ENCODE measurements at regions not wholly inside any gene's neighbourhood (a gene's known extent, or its start where the extent isn't known, plus 50 kb on each side); places are given as distances from the start of the nearest gene placed in this dataset.

DNA sequence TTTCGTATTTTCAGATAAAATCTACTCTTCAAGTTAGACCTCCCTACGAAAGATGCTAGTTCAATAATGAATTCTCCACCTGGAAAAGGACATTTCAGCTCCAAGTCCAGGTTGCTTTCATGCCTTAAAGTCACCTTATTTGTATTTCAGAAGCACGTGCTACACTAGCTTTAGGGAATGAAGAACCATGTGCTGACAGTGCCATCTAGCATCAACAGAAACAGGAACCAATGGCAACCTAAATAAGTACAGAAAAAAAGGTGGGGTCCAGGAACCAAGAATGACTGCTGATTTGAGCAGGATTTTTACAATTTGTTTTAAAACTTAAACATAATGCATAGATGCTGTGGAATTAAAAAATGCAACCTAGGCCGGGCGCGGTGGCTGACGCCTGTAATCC, 77.6 kb upstream of the SNRPN start:
- ATAC-seq (no peak), DNase-seq (ENCODE audit: low spot score in 2 of 2) (no peak)
- H3K27ac Mint-ChIP-seq: no peak overlapping the region
- H3K36me3 Mint-ChIP-seq: peaks cover 23 to 30% of the 10 kb centered on the region in 2 donors
- peaks cover 28 to 29% of the 10 kb centered on the region in 2 donors for H3K9me3 Mint-ChIP-seq

DNA sequence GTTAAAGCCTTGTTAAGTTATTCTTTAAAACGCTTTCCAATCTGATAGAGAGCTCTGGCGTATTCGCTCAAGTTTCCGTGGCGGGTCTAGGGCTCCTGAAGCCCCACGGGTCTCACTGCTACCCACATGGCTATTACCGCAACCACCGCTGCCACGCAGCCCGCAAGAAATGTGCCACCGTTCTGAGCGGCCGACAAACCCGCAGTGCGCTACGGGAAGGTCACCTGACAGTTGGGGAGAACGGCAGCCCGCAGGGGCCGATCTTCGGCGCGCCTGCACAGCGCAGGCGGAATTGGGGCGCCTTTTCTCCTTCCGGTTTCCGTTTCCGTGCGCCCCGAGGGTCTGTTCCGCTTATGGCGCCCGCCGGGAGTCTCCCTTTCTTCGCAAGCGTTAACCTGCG, 76.6 kb upstream of the SNRPN start:
- ATAC-seq: no peak
- DNase-seq (ENCODE audit: low spot score in 2 of 2): no peak
- peaks cover 23 to 26% of the 10 kb centered on the region in 2 donors for H3K36me3 Mint-ChIP-seq
- peaks cover 24 to 25% of the 10 kb centered on the region in 2 donors for H3K9me3 Mint-ChIP-seq
- H3K27ac Mint-ChIP-seq: no peak overlapping the region

DNA sequence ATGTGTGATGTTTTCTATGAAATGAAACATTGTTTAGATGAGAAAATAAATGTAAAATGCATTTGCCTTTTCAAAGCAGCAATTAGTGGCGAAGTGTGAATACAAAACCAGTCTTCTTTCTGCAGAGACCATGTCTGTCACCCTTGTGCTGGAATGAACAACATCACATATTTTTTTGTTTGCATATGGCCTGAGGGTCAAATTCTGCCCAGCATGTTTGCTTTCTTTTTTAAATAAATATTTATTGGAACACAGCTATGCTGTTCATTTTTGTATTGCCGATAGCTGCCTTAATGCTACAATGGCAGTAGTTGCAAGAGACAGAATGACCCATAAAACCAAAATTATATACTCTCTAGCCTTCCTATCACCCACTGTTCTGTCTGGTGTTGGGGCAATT, 75.3 kb upstream of the SNRPN start:
- ATAC-seq (no peak), DNase-seq (ENCODE audit: low spot score in 2 of 2) (no peak)
- peaks cover 20 to 21% of the 10 kb centered on the region in 2 donors for H3K9me3 Mint-ChIP-seq
- H3K27ac Mint-ChIP-seq: no peak overlapping the region
- peaks cover 21 to 23% of the 10 kb centered on the region in 2 donors for H3K36me3 Mint-ChIP-seq

DNA sequence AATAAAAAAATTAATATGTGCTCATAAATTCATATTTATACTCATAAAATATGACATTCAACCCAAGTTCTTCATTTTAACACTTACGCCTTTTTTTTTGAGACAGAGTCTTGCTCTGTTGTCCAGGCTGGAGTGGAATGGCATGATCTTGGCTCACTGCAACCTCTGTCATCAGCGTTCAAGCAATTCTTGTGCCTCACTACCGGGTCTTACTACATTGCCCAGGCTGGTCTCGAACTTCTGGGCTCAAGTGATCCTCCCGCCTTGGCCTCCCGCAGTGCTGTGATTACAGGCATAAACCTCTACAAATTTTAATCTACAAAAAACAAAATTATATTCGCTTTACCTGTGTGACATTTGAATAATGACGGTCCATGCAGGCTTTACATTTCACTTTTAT, 74.1 kb upstream of the SNRPN start:
- DNase-seq (ENCODE audit: low spot score in 2 of 2) (no peak), ATAC-seq (no peak)
- H3K9me3 Mint-ChIP-seq: peaks cover 18 to 22% of the 10 kb centered on the region in 2 donors
- no peak overlapping the region for H3K27ac Mint-ChIP-seq
- H3K36me3 Mint-ChIP-seq: peaks cover 21 to 23% of the 10 kb centered on the region in 2 donors

DNA sequence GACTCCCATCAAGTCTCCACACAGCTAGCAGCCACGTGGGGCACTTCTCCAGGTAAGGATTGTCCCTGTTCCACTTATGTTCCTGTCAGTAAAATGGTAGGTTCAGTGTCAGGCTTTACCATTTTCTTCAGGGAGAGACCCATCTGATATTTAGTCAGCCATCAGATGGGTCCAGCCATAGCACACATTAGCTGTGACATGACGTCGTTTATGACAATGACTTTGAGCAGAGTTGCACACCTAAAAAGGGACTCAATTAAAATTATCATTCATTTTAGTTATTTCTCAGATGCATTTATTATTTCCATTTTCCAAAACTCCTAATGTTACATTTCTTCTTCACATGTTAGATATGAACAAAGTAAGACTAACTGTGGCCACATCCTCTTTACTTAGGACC, 68.2 kb upstream of the SNRPN start:
- H3K27ac Mint-ChIP-seq: peak overlapping the region in 1 of 2 donors; percentile 14
- DNase-seq (ENCODE audit: low spot score in 2 of 2): no peak
- H3K9me3 Mint-ChIP-seq: peaks cover 10 to 14% of the 10 kb centered on the region in 2 donors
- ATAC-seq: no peak
- H3K36me3 Mint-ChIP-seq: no peaks in the 10 kb centered on the region

DNA sequence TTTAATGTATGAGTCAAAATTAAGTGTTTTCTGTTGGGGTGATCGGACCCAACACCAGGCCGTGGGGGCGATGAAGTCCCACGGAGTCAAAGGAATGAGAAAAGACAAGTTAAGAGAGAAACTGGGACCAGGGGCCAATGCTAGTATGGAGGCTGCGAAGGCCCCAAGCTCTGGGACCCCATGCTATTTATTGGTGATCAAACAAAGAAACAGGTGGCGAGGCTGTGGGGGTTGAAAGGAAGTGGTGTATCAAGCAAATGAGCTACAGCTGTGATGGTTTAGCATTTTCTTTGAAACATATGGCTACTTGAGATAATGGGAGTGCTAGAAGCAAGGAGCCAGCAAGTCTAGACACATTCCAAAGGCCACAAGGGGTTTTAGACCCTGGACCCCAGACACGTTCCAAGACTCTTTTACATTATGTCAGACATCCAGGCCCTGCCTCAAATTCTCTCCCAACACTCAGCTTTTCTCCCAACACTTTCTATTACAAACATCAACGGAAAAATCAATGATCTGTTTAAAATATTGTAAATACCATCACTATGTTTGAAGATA, 56.0 kb upstream of the SNRPN start:
- peaks cover 5 to 22% of the 10 kb centered on the region in 2 donors for H3K36me3 Mint-ChIP-seq

DNA sequence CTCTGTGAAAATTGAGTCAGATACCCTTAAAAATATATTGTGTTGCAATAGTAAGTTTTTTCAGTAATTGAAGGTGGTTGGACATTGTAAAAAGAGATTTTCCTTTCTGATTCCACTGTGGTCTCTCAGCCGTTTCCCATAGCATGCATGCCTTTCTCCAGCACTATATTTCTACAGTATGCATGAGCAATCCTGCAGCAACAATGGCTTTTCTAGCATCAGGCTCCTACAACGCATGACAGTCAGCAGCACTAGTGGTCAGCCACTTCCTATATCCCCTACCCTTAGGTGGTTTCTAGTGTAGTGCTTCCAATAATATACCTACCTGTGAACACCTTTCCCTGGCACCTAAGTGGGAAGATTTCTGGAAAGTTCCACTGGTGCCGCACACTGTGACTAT, 55.4 kb upstream of the SNRPN start:
- H3K36me3 Mint-ChIP-seq: peaks cover 5 to 23% of the 10 kb centered on the region in 2 donors
- H3K9me3 Mint-ChIP-seq: peaks cover 22 to 31% of the 10 kb centered on the region in 2 donors
- no peak for DNase-seq (ENCODE audit: low spot score in 2 of 2)
- ATAC-seq: no peak
- no peak overlapping the region for H3K27ac Mint-ChIP-seq

More for the DNA sequence above, 56.0 kb upstream of the SNRPN start:
- no peak for DNase-seq (ENCODE audit: low spot score in 2 of 2)
- no peak overlapping the region for H3K27ac Mint-ChIP-seq
- H3K9me3 Mint-ChIP-seq: peaks cover 22 to 31% of the 10 kb centered on the region in 2 donors
- ATAC-seq: no peak

DNA sequence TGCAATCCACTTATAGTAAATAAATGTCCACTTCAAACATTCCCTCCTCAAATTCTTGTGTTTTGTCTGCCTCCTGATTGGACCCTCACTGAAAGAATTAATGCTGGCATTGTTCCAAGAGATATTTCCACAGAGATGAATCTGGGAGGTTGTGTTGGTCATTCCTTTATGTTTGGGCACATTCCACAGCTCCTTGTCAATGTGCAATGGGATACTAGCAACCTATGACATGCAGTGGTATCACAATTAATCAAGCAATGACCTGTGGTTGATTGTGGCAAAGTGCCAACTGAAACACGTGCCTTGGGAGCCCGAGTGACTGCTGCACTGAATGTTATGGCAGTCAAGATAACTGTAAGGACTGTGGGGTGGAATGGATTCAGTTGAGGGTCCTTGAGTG, 55.0 kb upstream of the SNRPN start:
- peaks cover 22 to 31% of the 10 kb centered on the region in 2 donors for H3K9me3 Mint-ChIP-seq

DNA sequence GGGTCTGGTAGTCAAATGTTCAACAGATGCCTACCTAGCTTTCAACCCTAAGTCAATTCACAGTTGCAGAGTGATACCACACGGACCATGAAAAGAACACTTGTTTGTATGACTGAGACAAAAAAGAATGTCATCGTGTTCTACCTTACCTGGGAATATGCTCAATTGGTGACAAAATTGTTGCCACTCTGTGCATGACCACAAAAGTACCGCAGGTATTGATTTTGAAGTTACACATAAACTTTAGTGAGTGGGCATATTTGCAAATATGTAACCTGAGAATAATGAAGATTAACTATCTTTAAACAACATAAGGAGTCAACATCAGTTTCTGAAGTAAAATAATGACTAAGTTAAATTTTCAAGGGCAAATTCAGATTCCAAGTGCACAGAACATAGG, 53.4 kb upstream of the SNRPN start:
- Mint-ChIP-seq H3K9me3 (peaks cover 22 to 32% of the 10 kb centered on the region in 2 donors), H3K36me3 (peaks cover 5 to 23% of the 10 kb centered on the region in 2 donors), H3K27ac (no peak overlapping the region)
- no peak for DNase-seq (ENCODE audit: low spot score in 2 of 2)
- no peak for ATAC-seq

More for the DNA sequence above, 55.0 kb upstream of the SNRPN start:
- Mint-ChIP-seq H3K36me3 (peaks cover 5 to 23% of the 10 kb centered on the region in 2 donors), H3K27ac (no peak overlapping the region)
- ATAC-seq (no peak), DNase-seq (ENCODE audit: low spot score in 2 of 2) (no peak)
